WTC11 (cell line): ENCODE measurements at regions not wholly inside any gene's neighbourhood (a gene's known extent, or its start where the extent isn't known, plus 50 kb on each side); places are given as distances from the start of the nearest gene placed in this dataset.
"Not testable (repeated sequence)": the region's sequence is repeated elsewhere in the genome, so short reads cannot be mapped to it uniquely, and the experiment has no call there.

Experiments used
- ATAC-seq: fragments of 200-7000 bp; cut with Tn5 transposase; 2 replicates; pipeline ENCODE4 v1.10.0; 2021; ENCODE audit warnings: mild to moderate bottlenecking, moderate library complexity
- CTCF ChIA-PET: fragments of 300-600 bp; sonication (Branson Sonifier 250); formaldehyde crosslinking; loops from one replicate; lab custom pipeline; 2021; ENCODE audit warnings: antibody characterized with exemption; lab: Charles Lee
- POLR2A ChIA-PET: fragments of 350-600 bp; sonication (Branson Sonifier 250); formaldehyde crosslinking; loops from one replicate; lab custom pipeline; 2021; ENCODE audit warnings: antibody characterized with exemption; lab: Charles Lee
- DNase-seq: peaks from one replicate; pipeline ENCODE4 v3.0.0; 2021; ENCODE audit warnings: low spot score
- H3K27ac Mint-ChIP-seq: 2 replicates; pipeline ENCODE4 v1.8.0; 2021; ENCODE audit warnings: mixed read lengths
- H3K27me3 Mint-ChIP-seq: 2 replicates; pipeline ENCODE4 v1.8.0; 2021; ENCODE audit warnings: low read depth, mild to moderate bottlenecking, moderate library complexity, mixed read lengths
- H3K36me3 Mint-ChIP-seq: 2 replicates; pipeline ENCODE4 v1.8.0; 2021; ENCODE audit warnings: mixed read lengths
- H3K4me1 Mint-ChIP-seq: 2 replicates; pipeline ENCODE4 v1.8.0; 2022; ENCODE audit warnings: mixed read lengths
- H3K4me3 Mint-ChIP-seq: 2 replicates; pipeline ENCODE4 v1.8.0; 2021; ENCODE audit warnings: mild to moderate bottlenecking, moderate library complexity, mixed read lengths
- H3K9me3 Mint-ChIP-seq: 2 replicates; pipeline ENCODE4 v1.8.0; 2021; ENCODE audit warnings: mixed read lengths
- ARID4B ChIP-seq: sonication (generic); formaldehyde crosslinking; IDR thresholded peaks from 2 replicates; pipeline ENCODE4 v1.8.0; 2023; ENCODE audit warnings: missing genetic modification reagents, mild to moderate bottlenecking, borderline replicate concordance
- ATF1 ChIP-seq: sonication (generic); formaldehyde crosslinking; IDR thresholded peaks from 2 replicates; pipeline ENCODE4 v1.8.1; 2023; ENCODE audit warnings: mild to moderate bottlenecking, moderate library complexity, missing genetic modification reagents
- ESRRA ChIP-seq: sonication (generic); formaldehyde crosslinking; IDR thresholded peaks from 2 replicates; pipeline ENCODE4 v1.8.1; 2022; ENCODE audit warnings: mild to moderate bottlenecking, missing genetic modification reagents, borderline replicate concordance
- GABPB1 ChIP-seq: sonication (generic); formaldehyde crosslinking; IDR thresholded peaks from 2 replicates; pipeline ENCODE4 v1.8.1; 2023; ENCODE audit warnings: mild to moderate bottlenecking, missing genetic modification reagents
- HMGA2 ChIP-seq: fragments of 250-450 bp; sonication (Bioruptor Pico); IDR thresholded peaks from 2 replicates; pipeline ENCODE4 v1.4.0; 2021; ENCODE audit warnings: mild to moderate bottlenecking, moderate library complexity
- MXD4 ChIP-seq: fragments of 250-450 bp; sonication (Bioruptor Pico); IDR thresholded peaks from 2 replicates; pipeline ENCODE4 v1.8.0; 2021; ENCODE audit warnings: mild to moderate bottlenecking, moderate library complexity, borderline replicate concordance
- NFYB ChIP-seq: sonication (generic); formaldehyde crosslinking; conservative IDR thresholded peaks from 2 replicates; pipeline ENCODE4 v1.8.0; 2022; ENCODE audit warnings: low read depth, missing genetic modification reagents
- PREB ChIP-seq: sonication (generic); formaldehyde crosslinking; IDR thresholded peaks from 2 replicates; pipeline ENCODE4 v1.8.1; 2022; ENCODE audit warnings: mild to moderate bottlenecking, missing genetic modification reagents, moderate library complexity, borderline replicate concordance
- RORB ChIP-seq: fragments of 250-450 bp; sonication (Bioruptor Pico); IDR thresholded peaks from 2 replicates; pipeline ENCODE4 v1.9.0; 2021; ENCODE audit warnings: mild to moderate bottlenecking
- SP1 ChIP-seq: sonication (generic); formaldehyde crosslinking; conservative IDR thresholded peaks from 2 replicates; pipeline ENCODE4 v1.8.1; 2022; ENCODE audit warnings: missing genetic modification reagents
- TEAD1 ChIP-seq: sonication (generic); formaldehyde crosslinking; IDR thresholded peaks from 2 replicates; pipeline ENCODE4 v1.8.0; 2022; ENCODE audit warnings: mild to moderate bottlenecking, missing genetic modification reagents
- TP53 ChIP-seq: sonication (generic); formaldehyde crosslinking; IDR thresholded peaks from 2 replicates; pipeline ENCODE4 v1.8.1; 2023; ENCODE audit warnings: mild to moderate bottlenecking, missing genetic modification reagents
- ZBTB43 ChIP-seq: sonication (generic); formaldehyde crosslinking; IDR thresholded peaks from 2 replicates; pipeline ENCODE4 v1.8.1; 2023; ENCODE audit warnings: mild to moderate bottlenecking, missing genetic modification reagents
- ZMAT4 ChIP-seq: fragments of 250-450 bp; sonication (Bioruptor Pico); IDR thresholded peaks from 2 replicates; pipeline ENCODE4 v1.9.0; 2021; ENCODE audit warnings: mild to moderate bottlenecking
- ZNF138 ChIP-seq: sonication (generic); formaldehyde crosslinking; conservative IDR thresholded peaks from 2 replicates; pipeline ENCODE4 v1.8.1; 2022; ENCODE audit warnings: mild to moderate bottlenecking, moderate library complexity, missing genetic modification reagents
- ZNF263 ChIP-seq: sonication (generic); formaldehyde crosslinking; IDR thresholded peaks from 2 replicates; pipeline ENCODE4 v1.8.1; 2022; ENCODE audit warnings: low read depth, mild to moderate bottlenecking, moderate library complexity, missing genetic modification reagents
- ZNF425 ChIP-seq: fragments of 250-450 bp; sonication (Bioruptor Pico); conservative IDR thresholded peaks from 2 replicates; pipeline ENCODE4 v1.9.0; 2021; ENCODE audit warnings: mild to moderate bottlenecking

GRCh38 chr2:234388591-234388990 is 108.3 kb downstream of the ARL4C start:
- H3K36me3 Mint-ChIP-seq = peaks cover 3% of the 10 kb centered on the region; the same call in 1 of the 2 replicates
- CTCF ChIA-PET = no interaction called here
- TF ChIP-seq TP53 (CRISPR knock-in tag) (no peak), PREB (CRISPR knock-in tag) (no peak), ZMAT4 (CRISPR knock-in tag) (no peak), RORB (no peak), HMGA2 (no peak), ZNF425 (no peak)
- H3K4me1 Mint-ChIP-seq = no peaks in the 10 kb centered on the region
- POLR2A ChIA-PET = no interaction called here
- H3K4me3 Mint-ChIP-seq = no peak overlapping the region
- no peak overlapping the region for H3K27ac Mint-ChIP-seq
- peaks cover 29% of the 10 kb centered on the region for H3K9me3 Mint-ChIP-seq
- no peak for DNase-seq
- H3K27me3 Mint-ChIP-seq = no peaks in the 10 kb centered on the region; the same call in 1 of the 2 replicates
- no peak for ATAC-seq

- ATAC-seq (no peak), DNase-seq (no peak)
- Mint-ChIP-seq H3K27me3 (no peaks in the 10 kb centered on the region; the same call in 1 of the 2 replicates), H3K9me3 (peaks cover 23% of the 10 kb centered on the region), H3K36me3 (peaks cover 3% of the 10 kb centered on the region; the same call in 1 of the 2 replicates), H3K4me3 (no peak overlapping the region), H3K27ac (no peak overlapping the region), H3K4me1 (no peaks in the 10 kb centered on the region)
- TF ChIP-seq ZNF138 (CRISPR knock-in tag) (no peak), NFYB (CRISPR knock-in tag) (no peak), HMGA2 (no peak), ESRRA (CRISPR knock-in tag) (no peak), TEAD1 (no peak), ZNF263 (CRISPR knock-in tag) (no peak), ZBTB43 (no peak)
- ChIA-PET POLR2A (no interaction called here), CTCF (no interaction called here)
Measured at GRCh38 chr2:234386971-234387370, 109.9 kb downstream of the ARL4C start.

GRCh38 chr2:234382131-234382530 is 114.8 kb downstream of the ARL4C start:
- Mint-ChIP-seq H3K4me1 (peaks cover 13% of the 10 kb centered on the region), H3K9me3 (peaks cover 23% of the 10 kb centered on the region), H3K36me3 (peaks cover 3% of the 10 kb centered on the region; the same call in 1 of the 2 replicates), H3K4me3 (no peak overlapping the region), H3K27ac (no peak overlapping the region), H3K27me3 (no peaks in the 10 kb centered on the region; the same call in 1 of the 2 replicates)
- ATAC-seq (no peak), DNase-seq (no peak)
- POLR2A ChIA-PET = no interaction called here
- TF ChIP-seq GABPB1 (CRISPR knock-in tag) = no peak
- no peak for TF ChIP-seq MXD4
- TF ChIP-seq ATF1 = no peak
- no peak for TF ChIP-seq SP1 (CRISPR knock-in tag)
- no peak for TF ChIP-seq ARID4B (CRISPR knock-in tag)
- CTCF ChIA-PET = no interaction called here

- H3K27ac Mint-ChIP-seq, ATAC-seq, H3K4me3 Mint-ChIP-seq, DNase-seq, CTCF ChIA-PET, H3K9me3 Mint-ChIP-seq, POLR2A ChIA-PET, H3K27me3 Mint-ChIP-seq, H3K36me3 Mint-ChIP-seq: not testable (repeated sequence)
- H3K4me1 Mint-ChIP-seq = peaks cover 18% of the 10 kb centered on the region
Measured at GRCh38 chr2:234378958-234379357, 117.9 kb downstream of the ARL4C start.
